ENCODE measurements at regions not wholly inside any gene's neighbourhood (a gene's known extent, or its start where the extent isn't known, plus 50 kb on each side); places are given as distances from the start of the nearest gene placed in this dataset.

DNA sequence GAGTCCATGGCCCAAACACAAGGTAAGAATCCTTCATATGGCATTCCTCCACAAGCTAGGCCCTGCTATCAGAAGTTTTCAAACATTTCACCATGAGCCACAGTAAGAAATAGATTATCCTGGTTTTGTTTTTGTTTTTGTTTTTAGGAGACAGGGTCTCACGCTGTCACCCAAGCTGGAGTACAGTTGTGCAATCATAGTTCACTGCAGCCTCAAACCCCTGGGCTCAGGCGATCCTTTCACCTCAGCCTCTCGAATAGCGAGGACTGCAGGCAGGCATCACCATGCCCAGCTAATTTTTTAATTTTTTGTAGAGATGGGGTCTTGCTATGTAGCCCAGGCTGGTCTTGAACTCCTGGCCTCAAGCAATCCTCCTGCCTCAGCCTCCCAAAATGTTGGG is 218.8 kb downstream of the TOMM20 start:
- no peaks in the 10 kb centered on the region for H3K27me3 ChIP-seq (ENCODE audit: control insufficient read depth in 1 of 2, insufficient read depth in 2 of 2, low read length in 2 of 2)
- H3K79me2 ChIP-seq (ENCODE audit: insufficient read depth, low read length) = no peaks in the 10 kb centered on the region
- intact Hi-C loops (cut with micrococcal nuclease; ENCODE audit: unreplicated experiment) (no loop called here), in situ Hi-C loops (cut with HindIII; ENCODE audit: extremely low pct_ligation_motif_present, low pct_unique_long_range_greater_than_20kb) (no loop called here)
- H3K27ac ChIP-seq (ENCODE audit: extremely low read length, insufficient read depth, low read length) = no peak overlapping the region
- no peaks in the 10 kb centered on the region for H3K9me3 ChIP-seq (ENCODE audit: low read length)
- TF ChIP-seq KLF11 (CRISPR knock-in tag; IDR thresholded peaks at IDR 0.05) (no peak), CEBPB (IDR thresholded peaks at IDR 0.05; ENCODE audit: borderline replicate concordance, low read depth, low read length) (peak; percentile 34; the same call in 1 of the 2 replicates)
- no peaks in the 10 kb centered on the region for H3K36me3 ChIP-seq (replicated peaks in 1 of 2; ENCODE audit: control insufficient read depth in 1 of 2, insufficient read depth in 2 of 2, low read length in 2 of 2)
- ChIA-PET POLR2A (no interaction called here), CTCF (ENCODE audit: low intra/inter-chr PET ratio, low total read pairs) (no interaction called here)
- H3K4me3 ChIP-seq (replicated peaks in 1 of 3; ENCODE audit: insufficient read depth in 1 of 3, low read depth in 2 of 3, low read length in 3 of 3) = no peak overlapping the region
- H3K4me2 ChIP-seq (ENCODE audit: low read depth, low read length) = no peak overlapping the region
- H2AFZ ChIP-seq (ENCODE audit: low read length) = no peak overlapping the region
- H3K9ac ChIP-seq (ENCODE audit: insufficient read depth, low read depth, low read length) = no peak overlapping the region
- no TSS peak for BruUV-seq (replicated peaks)
- ATAC-seq = no peak
- DNase-seq (ENCODE audit: low spot score) = no peak
- peaks cover 54% of the 10 kb centered on the region for H3K4me1 ChIP-seq (ENCODE audit: insufficient read depth, low read length)
- no peaks in the 10 kb centered on the region for H4K20me1 ChIP-seq (ENCODE audit: insufficient read depth, low read length)
- no peak for FAIRE-seq
- 97% methylated on average over 4 of the region's 4 CpGs for WGBS (ENCODE audit: low lambda C conversion rate)

DNA sequence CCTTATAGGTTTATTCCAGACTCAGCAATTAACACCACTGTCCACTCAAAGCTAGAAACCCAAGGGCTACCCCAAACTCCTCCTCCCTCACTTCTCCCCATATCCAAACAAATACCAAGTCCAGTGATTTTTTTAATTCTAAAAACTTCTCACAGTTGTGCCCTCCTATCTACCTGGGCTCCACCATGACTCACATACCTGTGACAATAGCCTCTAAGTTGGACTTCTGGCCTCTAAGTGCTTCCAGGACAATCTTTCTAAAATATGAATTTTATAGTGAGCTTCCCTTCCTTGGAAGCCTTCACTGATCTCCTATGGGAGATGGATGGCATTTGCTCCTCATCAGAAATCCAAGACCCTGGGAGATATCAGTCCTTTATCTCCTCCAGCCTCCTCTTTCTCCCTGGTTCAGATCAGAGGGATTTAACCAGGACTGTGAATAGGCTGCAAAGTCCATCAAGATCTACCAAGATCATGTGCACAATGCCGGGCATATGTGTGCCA is 219.3 kb downstream of the TOMM20 start:
- in situ Hi-C loops (cut with HindIII; ENCODE audit: extremely low pct_ligation_motif_present, low pct_unique_long_range_greater_than_20kb) (no loop called here), intact Hi-C loops (cut with micrococcal nuclease; ENCODE audit: unreplicated experiment) (no loop called here)
- TF ChIP-seq, protein P1, sequence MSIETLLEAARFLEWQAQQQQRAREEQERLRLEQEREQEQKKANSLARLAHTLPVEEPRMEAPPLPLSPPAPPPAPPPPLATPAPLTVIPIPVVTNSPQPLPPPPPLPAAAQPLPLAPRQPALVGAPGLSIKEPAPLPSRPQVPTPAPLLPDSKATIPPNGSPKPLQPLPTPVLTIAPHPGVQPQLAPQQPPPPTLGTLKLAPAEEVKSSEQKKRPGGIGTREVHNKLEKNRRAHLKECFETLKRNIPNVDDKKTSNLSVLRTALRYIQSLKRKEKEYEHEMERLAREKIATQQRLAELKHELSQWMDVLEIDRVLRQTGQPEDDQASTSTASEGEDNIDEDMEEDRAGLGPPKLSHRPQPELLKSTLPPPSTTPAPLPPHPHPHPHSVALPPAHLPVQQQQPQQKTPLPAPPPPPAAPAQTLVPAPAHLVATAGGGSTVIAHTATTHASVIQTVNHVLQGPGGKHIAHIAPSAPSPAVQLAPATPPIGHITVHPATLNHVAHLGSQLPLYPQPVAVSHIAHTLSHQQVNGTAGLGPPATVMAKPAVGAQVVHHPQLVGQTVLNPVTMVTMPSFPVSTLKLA (IDR thresholded peaks at IDR 0.05) = no peak
- TF ChIP-seq ZNF616 (CRISPR knock-in tag; IDR thresholded peaks at IDR 0.05; ENCODE audit: low read depth) = no peak
- TF ChIP-seq, protein P2, sequence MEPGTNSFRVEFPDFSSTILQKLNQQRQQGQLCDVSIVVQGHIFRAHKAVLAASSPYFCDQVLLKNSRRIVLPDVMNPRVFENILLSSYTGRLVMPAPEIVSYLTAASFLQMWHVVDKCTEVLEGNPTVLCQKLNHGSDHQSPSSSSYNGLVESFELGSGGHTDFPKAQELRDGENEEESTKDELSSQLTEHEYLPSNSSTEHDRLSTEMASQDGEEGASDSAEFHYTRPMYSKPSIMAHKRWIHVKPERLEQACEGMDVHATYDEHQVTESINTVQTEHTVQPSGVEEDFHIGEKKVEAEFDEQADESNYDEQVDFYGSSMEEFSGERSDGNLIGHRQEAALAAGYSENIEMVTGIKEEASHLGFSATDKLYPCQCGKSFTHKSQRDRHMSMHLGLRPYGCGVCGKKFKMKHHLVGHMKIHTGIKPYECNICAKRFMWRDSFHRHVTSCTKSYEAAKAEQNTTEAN (CRISPR knock-in tag; conservative IDR thresholded peaks at IDR 0.05) = no peak
- TF ChIP-seq LCORL (IDR thresholded peaks at IDR 0.05) = no peak
- TF ChIP-seq LCORL (CRISPR knock-in tag; IDR thresholded peaks at IDR 0.05) = no peak
- no peak for TF ChIP-seq NFRKB (IDR thresholded peaks at IDR 0.05)
- TF ChIP-seq MAFK (conservative IDR thresholded peaks at IDR 0.05 in 1 of 2, IDR thresholded peaks at IDR 0.05 in 1 of 2; ENCODE audit: low read length in 2 of 2) = 0 out of 4 replicates have a peak, but pooled peaks of 1 of the 2 experiments have one; percentile 3
- TF ChIP-seq TOE1 (CRISPR knock-in tag; IDR thresholded peaks at IDR 0.05) = no peak
- H3K9ac ChIP-seq (ENCODE audit: insufficient read depth, low read depth, low read length) = no peak overlapping the region
- H4K20me1 ChIP-seq (ENCODE audit: insufficient read depth, low read length) = no peaks in the 10 kb centered on the region
- no peak for FAIRE-seq
- no peaks in the 10 kb centered on the region for H3K79me2 ChIP-seq (ENCODE audit: insufficient read depth, low read length)
- H3K9me3 ChIP-seq (ENCODE audit: low read length) = no peaks in the 10 kb centered on the region
- no CpG with 5 or more reads among the region's 1 CpG for WGBS (ENCODE audit: low lambda C conversion rate)
- H3K27ac ChIP-seq (ENCODE audit: extremely low read length, insufficient read depth, low read length) = no peak overlapping the region
- ChIA-PET POLR2A (no interaction called here), CTCF (ENCODE audit: low intra/inter-chr PET ratio, low total read pairs) (no interaction called here)
- no peak overlapping the region for H3K4me3 ChIP-seq (replicated peaks in 1 of 3; ENCODE audit: insufficient read depth in 1 of 3, low read depth in 2 of 3, low read length in 3 of 3)
- H3K27me3 ChIP-seq (ENCODE audit: control insufficient read depth in 1 of 2, insufficient read depth in 2 of 2, low read length in 2 of 2) = no peaks in the 10 kb centered on the region
- no peak overlapping the region for H2AFZ ChIP-seq (ENCODE audit: low read length)
- no peak for DNase-seq (ENCODE audit: low spot score)
- no peaks in the 10 kb centered on the region for H3K36me3 ChIP-seq (replicated peaks in 1 of 2; ENCODE audit: control insufficient read depth in 1 of 2, insufficient read depth in 2 of 2, low read length in 2 of 2)
- no peak for ATAC-seq
- no TSS peak for BruUV-seq (replicated peaks)
- H3K4me2 ChIP-seq (ENCODE audit: low read depth, low read length) = no peak overlapping the region
- H3K4me1 ChIP-seq (ENCODE audit: insufficient read depth, low read length) = peaks cover 54% of the 10 kb centered on the region
